KMS-11 (cell line): ENCODE measurements at regions not wholly inside any gene's neighbourhood (a gene's known extent, or its start where the extent isn't known, plus 50 kb on each side); places are given as distances from the start of the nearest gene placed in this dataset.

Experiments
- H2AFZ ChIP-seq: fragments of 200-600 bp; sonication (generic); 2 replicates; pipeline ENCODE4 v1.6.1; 2016; ENCODE audit warnings: antibody characterized with exemption, mixed run types, low read depth
- H3K27ac ChIP-seq: fragments of 200-600 bp; sonication (generic); 2 replicates; pipeline ENCODE4 v1.6.1; 2016; ENCODE audit warnings: mild to moderate bottlenecking, mixed run types
- H3K27me3 ChIP-seq: fragments of 200-600 bp; sonication (generic); 2 replicates; pipeline ENCODE4 v1.6.1; 2017; ENCODE audit warnings: mild to moderate bottlenecking, low read depth, mixed run types, moderate library complexity; ENCODE audit not compliant: insufficient read depth
- H3K36me3 ChIP-seq: fragments of 200-600 bp; sonication (generic); 2 replicates; pipeline ENCODE4 v1.6.1; 2017; ENCODE audit warnings: mild to moderate bottlenecking, mixed run types; ENCODE audit not compliant: insufficient read depth
- H3K4me1 ChIP-seq: fragments of 200-600 bp; sonication (generic); 2 replicates; pipeline ENCODE4 v1.6.1; 2016; ENCODE audit warnings: mild to moderate bottlenecking, low read depth, mixed run types; ENCODE audit not compliant: poor library complexity, severe bottlenecking
- H3K4me2 ChIP-seq: fragments of 200-600 bp; sonication (generic); 2 replicates; pipeline ENCODE4 v1.7.0; 2016; ENCODE audit warnings: mild to moderate bottlenecking, mixed run types
- H3K4me3 ChIP-seq: fragments of 200-600 bp; sonication (generic); IDR thresholded peaks from 2 replicates; pipeline ENCODE4 v1.6.1; 2017; ENCODE audit warnings: low read depth, low read length, mixed read lengths; ENCODE audit not compliant: insufficient read depth
- H3K79me2 ChIP-seq: fragments of 200-600 bp; sonication (generic); 2 replicates; pipeline ENCODE4 v1.6.1; 2016; ENCODE audit warnings: low read depth, mixed run types; ENCODE audit not compliant: insufficient read depth
- H3K9ac ChIP-seq: fragments of 200-600 bp; sonication (generic); 2 replicates; pipeline ENCODE4 v1.6.1; 2016; ENCODE audit warnings: mild to moderate bottlenecking, mixed run types
- H4K20me1 ChIP-seq: fragments of 200-600 bp; sonication (generic); 2 replicates; pipeline ENCODE4 v1.6.1; 2016; ENCODE audit warnings: mild to moderate bottlenecking, mixed run types; ENCODE audit not compliant: insufficient read depth
- CTCF ChIP-seq: fragments of 200-600 bp; sonication (generic); conservative IDR thresholded peaks from 2 replicates; pipeline ENCODE4 v1.6.1; 2017; ENCODE audit warnings: low read depth, mild to moderate bottlenecking, antibody characterized with exemption, low read length, moderate library complexity, mixed read lengths

- H2AFZ ChIP-seq = no peak overlapping the region
- H3K4me2 ChIP-seq = no peak overlapping the region
- no peak for TF ChIP-seq CTCF
- H3K4me1 ChIP-seq = no peaks in the 10 kb centered on the region
- H3K27ac ChIP-seq = no peak overlapping the region
- H3K79me2 ChIP-seq = no peaks in the 10 kb centered on the region
- no peaks in the 10 kb centered on the region for H4K20me1 ChIP-seq
- H3K27me3 ChIP-seq = no peaks in the 10 kb centered on the region
- H3K9ac ChIP-seq = no peak overlapping the region
- no peaks in the 10 kb centered on the region for H3K36me3 ChIP-seq
- H3K4me3 ChIP-seq = no peak overlapping the region
Observed at GRCh38 chr12:102681747-102682146, 201.4 kb upstream of the IGF1 start.

- H4K20me1 ChIP-seq = no peaks in the 10 kb centered on the region
- no peak overlapping the region for H3K27ac ChIP-seq
- no peak overlapping the region for H3K4me2 ChIP-seq
- H3K4me3 ChIP-seq = no peak overlapping the region
- H2AFZ ChIP-seq = no peak overlapping the region
- H3K4me1 ChIP-seq = no peaks in the 10 kb centered on the region
- H3K27me3 ChIP-seq = no peaks in the 10 kb centered on the region
- no peaks in the 10 kb centered on the region for H3K36me3 ChIP-seq
- no peaks in the 10 kb centered on the region for H3K79me2 ChIP-seq
- no peak for TF ChIP-seq CTCF
- H3K9ac ChIP-seq = no peak overlapping the region
Observed at GRCh38 chr12:102681309-102681708, 200.9 kb upstream of the IGF1 start.

- H3K79me2 ChIP-seq = no peaks in the 10 kb centered on the region
- H2AFZ ChIP-seq = no peak overlapping the region
- no peak overlapping the region for H3K27ac ChIP-seq
- no peaks in the 10 kb centered on the region for H3K27me3 ChIP-seq
- H3K4me3 ChIP-seq = no peak overlapping the region
- no peaks in the 10 kb centered on the region for H3K4me1 ChIP-seq
- TF ChIP-seq CTCF = no peak
- no peak overlapping the region for H3K9ac ChIP-seq
- H3K4me2 ChIP-seq = no peak overlapping the region
- no peaks in the 10 kb centered on the region for H4K20me1 ChIP-seq
- no peaks in the 10 kb centered on the region for H3K36me3 ChIP-seq
Observed at GRCh38 chr12:102680304-102680703, 199.9 kb upstream of the IGF1 start.

GRCh38 chr12:102676812-102677211, 196.4 kb upstream of the IGF1 start:
- H3K4me3 ChIP-seq = no peak overlapping the region
- no peaks in the 10 kb centered on the region for H3K36me3 ChIP-seq
- no peak overlapping the region for H3K9ac ChIP-seq
- H3K4me2 ChIP-seq = no peak overlapping the region
- no peaks in the 10 kb centered on the region for H4K20me1 ChIP-seq
- H3K4me1 ChIP-seq = no peaks in the 10 kb centered on the region
- no peaks in the 10 kb centered on the region for H3K79me2 ChIP-seq
- no peaks in the 10 kb centered on the region for H3K27me3 ChIP-seq
- H2AFZ ChIP-seq = no peak overlapping the region
- no peak for TF ChIP-seq CTCF
- no peak overlapping the region for H3K27ac ChIP-seq

- H3K79me2 ChIP-seq = no peaks in the 10 kb centered on the region
- H3K27me3 ChIP-seq = no peaks in the 10 kb centered on the region
- H3K9ac ChIP-seq = no peak overlapping the region
- no peak overlapping the region for H3K4me3 ChIP-seq
- no peak overlapping the region for H3K27ac ChIP-seq
- H3K4me2 ChIP-seq = no peak overlapping the region
- no peaks in the 10 kb centered on the region for H3K4me1 ChIP-seq
- H4K20me1 ChIP-seq = no peaks in the 10 kb centered on the region
- TF ChIP-seq CTCF = no peak
- no peak overlapping the region for H2AFZ ChIP-seq
- H3K36me3 ChIP-seq = no peaks in the 10 kb centered on the region
Observed at GRCh38 chr12:102675672-102676071, 195.3 kb upstream of the IGF1 start.
